A549 (cell line): ENCODE measurements at regions not wholly inside any gene's neighbourhood (a gene's known extent, or its start where the extent isn't known, plus 50 kb on each side); places are given as distances from the start of the nearest gene placed in this dataset.

Experiments
- ATAC-seq, 2 experiments: fragments of 200-7000 bp in 1 of 2; fragments of >200 bp in 1 of 2; cut with Nextera tagmentation in 1 of 2; cut with Tn5 transposase in 1 of 2; 3 replicates each; pipeline versions ENCODE4 v1.8.0 to v1.9.1; 2018 to 2020; ENCODE audit warnings: mild to moderate bottlenecking in 1 of 2, moderate library complexity in 1 of 2
- CTCF ChIA-PET: fragments of 300-600 bp; sonication (Branson Sonifier 250); formaldehyde crosslinking; extraction: SDS; loops from one replicate; lab custom pipeline; 2021; ENCODE audit warnings: antibody characterized with exemption, inconsistent platforms; lab: Yijun Ruan, JAX
- POLR2A ChIA-PET: fragments of 350-600 bp; formaldehyde crosslinking; extraction: SDS; loops from one replicate; lab custom pipeline; 2021; ENCODE audit warnings: antibody characterized with exemption, inconsistent platforms; lab: Yijun Ruan, JAX
- DNase-seq, 2 experiments: peaks; one replicate each; pipeline versions ENCODE4 v3.0.0 to v3.0.0-alpha.2; 2011 to 2016; ENCODE audit warnings: low read depth in 1 of 2, low spot score in 1 of 2
- FAIRE-seq: peaks from 2 replicates; lab custom pipeline; 2011; peaks lifted over from hg19 to GRCh38; lab: Jason Lieb, UNC
- H3K27ac ChIP-seq, 2 experiments: fragments of >200 bp; sonication (Bioruptor Twin); formaldehyde crosslinking; 3 replicates each; pipeline ENCODE4 v1.5.1; 2016 to 2017
- H3K4me1 ChIP-seq: fragments of >200 bp; sonication (Bioruptor Twin); formaldehyde crosslinking; 3 replicates; pipeline ENCODE4 v1.6.1; 2016
- H3K4me2 ChIP-seq: fragments of >200 bp; sonication (Bioruptor Twin); formaldehyde crosslinking; 3 replicates; pipeline ENCODE4 v1.6.1; 2016
- H3K4me3 ChIP-seq: fragments of >200 bp; sonication (Bioruptor Twin); formaldehyde crosslinking; 3 replicates; pipeline ENCODE4 v1.5.1; 2016
- H3K9me3 ChIP-seq: fragments of >200 bp; sonication (Bioruptor Twin); formaldehyde crosslinking; 3 replicates; pipeline ENCODE4 v1.6.1; 2016
- CTCF ChIP-seq: fragments of >200 bp; sonication (Bioruptor Twin); formaldehyde crosslinking; IDR thresholded peaks from 3 replicates; pipeline ENCODE4 v1.5.1; 2016
- E2F6 ChIP-seq: IDR thresholded peaks from 2 replicates; pipeline ENCODE4 v1.6.1; 2012; ENCODE audit warnings: low read depth, borderline replicate concordance
- EHMT2 ChIP-seq: fragments of 200-600 bp; sonication (generic); IDR thresholded peaks from 2 replicates; pipeline ENCODE4 v1.6.1; 2016; ENCODE audit warnings: antibody characterized with exemption, low read depth, mild to moderate bottlenecking, moderate library complexity
- KDM5A ChIP-seq: fragments of 200-600 bp; sonication (generic); IDR thresholded peaks from 2 replicates; pipeline ENCODE4 v1.6.1; 2016; ENCODE audit warnings: antibody characterized with exemption, mild to moderate bottlenecking
- MAZ ChIP-seq: fragments of 150-350 bp; IDR thresholded peaks from 2 replicates; pipeline ENCODE4 v1.6.1; 2014; ENCODE audit warnings: antibody characterized with exemption, low read depth, low read length, borderline replicate concordance
- POLR2AphosphoS2 ChIP-seq: conservative IDR thresholded peaks from 2 replicates; pipeline ENCODE4 v1.6.1; 2012; ENCODE audit warnings: low read length, improper control_type of control experiment, inconsistent platforms
- REST ChIP-seq: fragments of 200-600 bp; sonication (generic); IDR thresholded peaks from 2 replicates; pipeline ENCODE4 v1.6.1; 2016; ENCODE audit warnings: antibody characterized with exemption, mild to moderate bottlenecking, moderate library complexity
- RFX5 ChIP-seq: fragments of 450-650 bp; IDR thresholded peaks from 2 replicates; pipeline ENCODE4 v1.7.1; 2014; ENCODE audit warnings: antibody characterized with exemption, mild to moderate bottlenecking, moderate library complexity
- WGBS: methylation state at CpG from one replicate; pipeline ENCODE4 v1.1.6; 2017; ENCODE audit errors: missing lambda C conversion rate; 5-methylcytosine and 5-hydroxymethylcytosine counted together

DNA sequence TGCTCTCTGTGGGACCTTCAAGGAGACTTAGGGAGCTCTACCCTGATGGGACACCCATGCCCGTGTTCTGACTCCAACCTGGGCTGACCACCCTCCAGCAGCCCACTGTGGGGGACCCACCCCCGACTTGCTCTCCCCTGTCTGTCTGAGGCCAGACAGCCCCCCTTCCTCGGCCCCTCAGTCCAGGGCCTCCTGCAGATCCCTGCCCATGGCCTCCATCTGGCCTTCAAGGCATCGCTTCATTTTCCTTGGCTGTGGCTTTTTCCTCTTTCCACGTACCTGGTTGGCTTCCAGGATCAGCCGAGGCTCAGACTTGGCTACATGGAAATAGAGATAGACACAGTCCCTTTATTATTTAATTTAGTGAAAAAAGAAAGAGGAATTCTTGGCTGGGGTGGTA, 290.0 kb downstream of the CYP26B1 start (continued):
- TF ChIP-seq REST (no peak), MAZ (no peak), POLR2AphosphoS2 (no peak), CTCF (no peak), RFX5 (no peak), E2F6 (no peak)

DNA sequence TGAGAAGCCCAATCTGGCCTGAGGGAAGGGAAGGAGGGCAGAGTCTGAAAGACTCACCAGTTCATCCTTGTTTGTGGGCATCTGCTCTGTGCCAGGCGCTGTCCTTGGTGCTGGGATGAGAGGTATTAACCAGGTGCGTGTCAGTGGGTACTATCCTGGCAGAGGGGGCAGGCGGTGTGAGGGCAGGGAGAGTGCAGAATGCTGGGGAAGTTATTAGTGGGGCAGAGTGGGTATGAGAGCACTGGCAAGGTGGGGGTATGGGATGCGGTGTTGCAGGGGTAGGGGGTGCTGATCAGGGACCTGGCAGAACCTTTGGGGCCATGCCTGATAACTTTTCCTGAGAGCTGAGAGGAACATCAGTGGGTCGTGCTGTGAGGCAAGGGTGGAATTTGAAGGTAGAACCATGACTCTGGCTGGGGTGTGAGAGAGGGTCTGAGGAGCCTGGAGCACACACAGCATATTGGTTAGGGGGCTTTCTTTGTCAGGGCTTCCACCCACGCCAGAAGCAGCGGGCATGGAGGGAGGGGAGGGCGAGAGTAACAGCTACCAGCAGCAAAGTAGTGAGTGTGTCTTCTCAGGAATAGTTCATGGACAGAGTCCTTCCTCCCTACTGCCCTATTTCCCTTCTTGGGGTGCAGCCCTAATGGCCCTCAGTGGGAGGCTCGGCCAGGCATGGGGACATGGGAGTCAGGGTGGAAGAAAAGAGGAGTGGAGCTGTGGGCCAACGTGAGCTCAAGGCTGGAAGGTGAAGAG, 290.7 kb downstream of the CYP26B1 start:
- 21% methylated on average over 10 of the region's 10 CpGs for WGBS
- POLR2A ChIA-PET: no interaction called here

More for the DNA sequence above, 290.7 kb downstream of the CYP26B1 start:
- FAIRE-seq: no peak
- 0 out of 6 replicates have a peak, but pooled peaks of 1 of the 2 experiments have one; percentile 41 for ATAC-seq
- H3K4me3 ChIP-seq: no peak overlapping the region
- H3K27ac ChIP-seq: no peak overlapping the region
- TF ChIP-seq KDM5A (no peak), REST (peak; percentile 93), EHMT2 (peak; percentile 3; the same call in 1 of the 2 replicates)
- no peak overlapping the region for H3K4me2 ChIP-seq
- peaks cover 18% of the 10 kb centered on the region for H3K9me3 ChIP-seq
- DNase-seq: peak in 1 of 2 experiments; percentile 26
- CTCF ChIA-PET: interaction anchor here (0.8 to 1.7 kb wide), 2 partner anchors 17 to 44 kb away, joined by 3 to 4 read pairs; no protein-coding TSS in a partner anchor
- no peaks in the 10 kb centered on the region for H3K4me1 ChIP-seq
